H1 (cell line): ENCODE measurements at regions not wholly inside any gene's neighbourhood (a gene's known extent, or its start where the extent isn't known, plus 50 kb on each side); places are given as distances from the start of the nearest gene placed in this dataset.

Experiments
- CTCF ChIA-PET: fragments of 300-600 bp; sonication (Branson Sonifier 250); formaldehyde crosslinking; loops from one replicate; lab custom pipeline; 2021; ENCODE audit not compliant: partially characterized antibody; lab: Charles Lee
- POLR2A ChIA-PET: fragments of 300-600 bp; sonication (Branson Sonifier 250); formaldehyde crosslinking; loops from one replicate; lab custom pipeline; 2021; ENCODE audit warnings: inconsistent platforms; ENCODE audit not compliant: partially characterized antibody; lab: Charles Lee
- DNase-seq, 2 experiments: peaks; one replicate each; pipeline versions ENCODE4 v3.0.0 to v3.0.0-alpha.2; 2010 to 2022; ENCODE audit warnings: low spot score in 2 of 2, low read depth in 1 of 2, mixed read lengths in 1 of 2
- FAIRE-seq: peaks from 2 replicates; lab custom pipeline; 2011; peaks lifted over from hg19 to GRCh38; lab: Jason Lieb, UNC
- H2AFZ ChIP-seq: 2 replicates; pipeline ENCODE4 v1.8.1; 2012; ENCODE audit warnings: low read length, inconsistent platforms
- H2AK5ac ChIP-seq: 2 replicates; pipeline ENCODE4 v1.6.1; 2013; ENCODE audit warnings: low read depth, low read length
- H2BK120ac ChIP-seq: replicated peaks from 2 replicates; pipeline ENCODE3; 2013; ENCODE audit warnings: low read depth, low read length, inconsistent platforms
- H2BK12ac ChIP-seq: 2 replicates; pipeline ENCODE4 v1.6.1; 2013; ENCODE audit warnings: low read depth, low read length
- H2BK15ac ChIP-seq: 2 replicates; pipeline ENCODE4 v1.6.1; 2013; ENCODE audit warnings: low read length
- H2BK20ac ChIP-seq: 2 replicates; pipeline ENCODE4 v1.6.1; 2013; ENCODE audit warnings: low read length
- H2BK5ac ChIP-seq: 2 replicates; pipeline ENCODE4 v1.6.1; 2013; ENCODE audit warnings: low read depth, low read length
- H3K14ac ChIP-seq: 2 replicates; pipeline ENCODE4 v1.6.1; 2013; ENCODE audit warnings: inconsistent platforms; ENCODE audit not compliant: insufficient read length
- H3K18ac ChIP-seq: 2 replicates; pipeline ENCODE4 v1.6.1; 2013; ENCODE audit warnings: low read length; ENCODE audit errors: extremely low read depth
- H3K23ac ChIP-seq: 2 replicates; pipeline ENCODE4 v1.6.1; 2013; ENCODE audit warnings: inconsistent platforms; ENCODE audit not compliant: insufficient read length
- H3K23me2 ChIP-seq: 2 replicates; pipeline ENCODE4 v1.6.1; 2013; ENCODE audit warnings: low read depth, low read length
- H3K27ac ChIP-seq: 2 replicates; pipeline ENCODE4 v1.6.1; 2011; ENCODE audit warnings: low read depth, low read length, inconsistent platforms
- H3K27me3 ChIP-seq, 4 experiments: replicated peaks in 1 of 4; 1 replicate in 1 of 4; 2 replicates in 3 of 4; pipeline versions ENCODE4 v1.6.1 to v1.8.1; 2011 to 2013; ENCODE audit warnings: low read length in 3 of 4, mild to moderate bottlenecking in 3 of 4, inconsistent platforms in 2 of 4, mixed read lengths in 2 of 4, moderate library complexity in 1 of 4; ENCODE audit not compliant: control insufficient read depth in 3 of 4, insufficient read depth in 3 of 4; ENCODE audit errors: extremely low read depth in 1 of 4
- H3K36me3 ChIP-seq, 4 experiments: 2 replicates each; pipeline versions ENCODE4 v1.6.1 to v1.8.1; 2011 to 2013; ENCODE audit warnings: mild to moderate bottlenecking in 4 of 4, low read length in 3 of 4, moderate library complexity in 2 of 4, control low read depth in 1 of 4, inconsistent platforms in 1 of 4; ENCODE audit not compliant: insufficient read depth in 4 of 4, control insufficient read depth in 2 of 4
- H3K4ac ChIP-seq: replicated peaks from 2 replicates; pipeline ENCODE3; 2013; ENCODE audit warnings: low read length, low read depth, mixed read lengths, inconsistent platforms; ENCODE audit not compliant: insufficient read length
- H3K4me1 ChIP-seq, 4 experiments: replicated peaks in 1 of 4; 1 replicate in 1 of 4; 2 replicates in 3 of 4; pipeline versions ENCODE4 v1.6.1 to v1.8.1; 2011 to 2013; ENCODE audit warnings: low read length in 3 of 4, inconsistent platforms in 2 of 4, mixed read lengths in 1 of 4; ENCODE audit not compliant: insufficient read depth in 4 of 4, control insufficient read depth in 3 of 4
- H3K4me2 ChIP-seq, 2 experiments: 2 replicates each; pipeline versions ENCODE4 v1.6.1 to v1.8.1; 2011 to 2013; ENCODE audit warnings: low read depth in 2 of 2, low read length in 2 of 2, control low read depth in 1 of 2, inconsistent platforms in 1 of 2, mild to moderate bottlenecking in 1 of 2; ENCODE audit not compliant: insufficient read depth in 1 of 2
- H3K4me3 ChIP-seq, 4 experiments: fragments of 200-600, 300-600 bp in 1 of 4; sonication (generic), shearing (Covaris generic), sonication (Bioruptor Twin) in 1 of 4; 2 replicates each; pipeline versions ENCODE4 v1.5.1 to v1.8.1; 2011 to 2016; ENCODE audit warnings: low read length in 4 of 4, low read depth in 3 of 4, control low read depth in 2 of 4, inconsistent platforms in 2 of 4, mild to moderate bottlenecking in 2 of 4, mixed read lengths in 1 of 4, moderate library complexity in 1 of 4; ENCODE audit not compliant: insufficient read depth in 2 of 4; ENCODE audit errors: extremely low read depth in 1 of 4
- H3K56ac ChIP-seq: replicated peaks from 2 replicates; pipeline ENCODE3; 2013; ENCODE audit warnings: low read depth, mild to moderate bottlenecking, mixed read lengths, low read length, inconsistent platforms; ENCODE audit not compliant: insufficient read length
- H3K79me1 ChIP-seq: 2 replicates; pipeline ENCODE4 v1.6.1; 2013; ENCODE audit warnings: low read depth, low read length, control low read depth
- H3K79me2 ChIP-seq, 2 experiments: 2 replicates each; pipeline versions ENCODE4 v1.6.1 to v1.8.1; 2012 to 2013; ENCODE audit warnings: low read length in 2 of 2, mild to moderate bottlenecking in 2 of 2, inconsistent platforms in 1 of 2; ENCODE audit not compliant: insufficient read depth in 2 of 2, control insufficient read depth in 1 of 2
- H3K9ac ChIP-seq, 4 experiments: replicated peaks in 1 of 4; 1 replicate in 1 of 4; 2 replicates in 3 of 4; pipeline versions ENCODE4 v1.6.1 to v1.8.1; 2011 to 2013; ENCODE audit warnings: low read depth in 3 of 4, low read length in 3 of 4, control low read depth in 2 of 4, mild to moderate bottlenecking in 2 of 4, moderate library complexity in 2 of 4, inconsistent platforms in 1 of 4; ENCODE audit errors: extremely low read depth in 1 of 4
- H3K9me3 ChIP-seq, 2 experiments: 2 replicates each; pipeline versions ENCODE4 v1.6.1 to v1.8.1; 2012 to 2013; ENCODE audit warnings: mild to moderate bottlenecking in 2 of 2, moderate library complexity in 2 of 2, control low read depth in 1 of 2, inconsistent platforms in 1 of 2, low read depth in 1 of 2, low read length in 1 of 2, mixed read lengths in 1 of 2; ENCODE audit not compliant: insufficient read depth in 2 of 2
- H4K20me1 ChIP-seq, 2 experiments: replicated peaks in 1 of 2; 2 replicates each; pipeline versions ENCODE3 to v1.8.1; 2011 to 2013; ENCODE audit warnings: inconsistent platforms in 2 of 2, low read length in 2 of 2, mild to moderate bottlenecking in 1 of 2; ENCODE audit not compliant: insufficient read depth in 2 of 2, control insufficient read depth in 1 of 2
- H4K5ac ChIP-seq: 2 replicates; pipeline ENCODE4 v1.6.1; 2013; ENCODE audit warnings: low read length, low read depth, mixed read lengths, inconsistent platforms; ENCODE audit not compliant: insufficient read length
- H4K8ac ChIP-seq: 2 replicates; pipeline ENCODE4 v1.8.0; 2013; ENCODE audit warnings: mild to moderate bottlenecking, moderate library complexity, low read length, inconsistent platforms; ENCODE audit not compliant: insufficient read depth; ENCODE audit errors: extremely low read depth
- H4K91ac ChIP-seq: replicated peaks from 2 replicates; pipeline ENCODE3; 2013; ENCODE audit warnings: low read length, mixed read lengths, inconsistent platforms; ENCODE audit not compliant: insufficient read length
- FOSL1 ChIP-seq: IDR thresholded peaks from 2 replicates; pipeline ENCODE4 v1.6.1; 2011; ENCODE audit warnings: mild to moderate bottlenecking, low read depth, low read length, moderate library complexity; ENCODE audit not compliant: insufficient read depth
- WGBS, 2 experiments: shearing (Covaris generic) in 1 of 2; methylation state at CpG; one replicate each; pipeline versions ENCODE4 v1.1.6 to v1.1.7; 2013 to 2015; ENCODE audit warnings: low lambda C conversion rate in 2 of 2, mixed read lengths in 2 of 2, inconsistent platforms in 1 of 2, low coverage in 1 of 2, missing lambda C conversion rate in 1 of 2; ENCODE audit not compliant: insufficient replicate concordance in 2 of 2, insufficient coverage in 1 of 2, insufficient read length in 1 of 2; ENCODE audit errors: extremely low coverage in 1 of 2, missing lambda C conversion rate in 1 of 2; 5-methylcytosine and 5-hydroxymethylcytosine counted together

DNA sequence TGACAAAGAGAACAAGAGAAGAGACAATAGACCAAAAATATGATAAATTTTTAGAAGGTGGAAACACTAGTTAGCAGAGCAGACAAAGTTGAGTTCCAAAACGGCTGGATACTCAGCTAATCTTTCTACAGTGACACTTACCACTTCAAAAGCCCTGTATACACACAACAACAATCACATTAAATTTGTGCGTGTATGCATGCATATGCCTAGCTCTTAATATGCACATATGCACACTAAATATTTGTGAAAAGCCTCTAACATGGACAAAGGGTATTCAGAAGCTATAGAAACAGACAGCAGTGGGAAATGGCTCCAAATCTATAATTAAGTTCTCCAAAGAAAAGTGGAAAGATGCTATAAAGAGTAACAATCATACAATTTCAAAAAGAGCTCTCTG is 476.4 kb downstream of the HTR7 start:
- H4K20me1 ChIP-seq, result no peaks in the 10 kb centered on the region
- H2AFZ ChIP-seq, result no peak overlapping the region
- no peak overlapping the region; the same call in 1 of the 2 replicates for H2BK20ac ChIP-seq
- H2BK15ac ChIP-seq, result no peak overlapping the region
- H3K4ac ChIP-seq, result no peak overlapping the region
- FAIRE-seq (no peak), DNase-seq (no peak)
- no peak overlapping the region for H3K14ac ChIP-seq
- H3K9me3 ChIP-seq, result no peaks in the 10 kb centered on the region
- no peak overlapping the region for H2BK5ac ChIP-seq
- no peak overlapping the region for H3K23ac ChIP-seq
- no peaks in the 10 kb centered on the region for H3K79me2 ChIP-seq
- POLR2A ChIA-PET, result no interaction called here
- H4K8ac ChIP-seq, result no peak overlapping the region
- no peak overlapping the region for H2BK120ac ChIP-seq
- no peak overlapping the region for H3K27ac ChIP-seq
- H3K4me2 ChIP-seq, result no peak overlapping the region
- no peak overlapping the region for H3K9ac ChIP-seq
- H3K4me3 ChIP-seq, result no peak overlapping the region
- no peak overlapping the region for H2AK5ac ChIP-seq
- no peak overlapping the region for H4K5ac ChIP-seq
- WGBS, 2 experiments, result 80% methylated on average over 2 of the region's 2 CpGs; no CpG with 5 or more reads in 1 of the 2 experiments
- H3K18ac ChIP-seq, result no peak overlapping the region
- no peak overlapping the region for H3K56ac ChIP-seq
- H4K91ac ChIP-seq, result no peak overlapping the region
- H3K79me1 ChIP-seq, result no peaks in the 10 kb centered on the region
- no peaks in the 10 kb centered on the region for H3K4me1 ChIP-seq
- H3K36me3 ChIP-seq, result no peaks in the 10 kb centered on the region
- H3K23me2 ChIP-seq, result no peaks in the 10 kb centered on the region
- CTCF ChIA-PET, result no interaction called here
- H2BK12ac ChIP-seq, result no peak overlapping the region
- H3K27me3 ChIP-seq, result peaks cover 0 to under 1% (median 0%) of the 10 kb centered on the region in 4 experiments; a peak in 1 of 7 replicates
- TF ChIP-seq FOSL1, result no peak
